ENCODE measurements at regions not wholly inside any gene's neighbourhood (a gene's known extent, or its start where the extent isn't known, plus 50 kb on each side); places are given as distances from the start of the nearest gene placed in this dataset.

DNA sequence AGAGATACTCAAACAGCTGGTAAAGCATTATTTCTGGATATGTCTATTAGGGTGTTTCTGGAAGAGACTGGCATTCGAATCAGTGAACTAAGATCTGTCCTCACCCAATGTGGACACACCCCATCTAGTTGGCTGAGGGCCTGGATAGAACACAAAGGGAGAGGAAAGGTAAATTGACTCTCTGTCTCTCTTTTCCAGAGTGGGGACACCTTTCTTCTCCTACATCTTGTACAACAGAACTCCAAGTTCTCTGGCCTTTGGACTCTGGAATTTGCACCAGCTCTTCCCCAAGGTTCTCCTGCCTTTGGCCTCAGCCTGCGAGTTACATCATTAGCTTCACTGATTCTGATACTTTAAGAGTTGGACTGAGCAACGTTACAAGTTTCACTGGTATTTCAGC lies 1253.9 kb downstream of the SLC16A7 start:
- no peak for DNase-seq (ENCODE audit: low read depth)

DNA sequence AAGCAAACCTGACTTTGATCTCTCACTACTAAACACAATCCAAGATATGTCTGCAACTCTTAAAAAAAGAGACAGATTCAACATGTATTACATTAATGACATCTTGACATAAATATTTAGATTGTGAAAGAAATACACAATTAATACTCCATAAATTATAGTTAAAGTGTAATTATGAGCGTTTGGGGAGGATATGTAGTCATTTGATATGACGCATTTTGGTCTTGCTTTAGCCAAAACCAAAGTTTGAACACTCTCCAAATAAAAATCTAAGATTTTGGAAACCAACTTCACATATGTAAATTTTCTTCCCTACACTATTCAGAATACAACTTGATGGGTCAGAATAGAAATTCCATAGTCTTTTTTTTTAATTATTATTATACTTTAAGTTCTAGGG lies 1257.6 kb downstream of the SLC16A7 start:
- DNase-seq (ENCODE audit: low read depth), result no peak
- H3K4me3 ChIP-seq (ENCODE audit: low read depth, low read length), result no peak overlapping the region

More for the DNA sequence above, 1253.9 kb downstream of the SLC16A7 start:
- H3K4me3 ChIP-seq (ENCODE audit: low read depth, low read length), result no peak overlapping the region

DNA sequence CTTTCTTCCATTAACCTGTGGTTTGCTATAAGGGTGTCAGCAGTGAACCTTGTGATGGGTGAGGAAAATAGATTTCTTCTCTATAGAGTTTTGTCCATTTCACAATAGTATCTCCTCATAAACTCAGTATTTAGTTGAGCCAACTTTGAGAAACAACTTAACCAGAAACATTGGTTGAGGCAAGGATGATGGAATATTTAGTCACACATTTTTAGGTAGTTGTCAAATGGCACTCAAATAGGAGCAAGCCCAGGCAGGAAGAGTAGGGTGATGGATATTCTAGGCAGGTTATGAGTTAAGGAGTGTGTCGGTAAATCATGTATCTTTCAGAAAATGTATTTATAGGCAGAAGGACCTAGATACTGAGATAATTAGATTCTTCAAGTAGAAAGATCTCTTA lies 1267.6 kb downstream of the SLC16A7 start:
- no peak for DNase-seq (ENCODE audit: low read depth)
- no peak overlapping the region for H3K4me3 ChIP-seq (ENCODE audit: low read depth, low read length)

DNA sequence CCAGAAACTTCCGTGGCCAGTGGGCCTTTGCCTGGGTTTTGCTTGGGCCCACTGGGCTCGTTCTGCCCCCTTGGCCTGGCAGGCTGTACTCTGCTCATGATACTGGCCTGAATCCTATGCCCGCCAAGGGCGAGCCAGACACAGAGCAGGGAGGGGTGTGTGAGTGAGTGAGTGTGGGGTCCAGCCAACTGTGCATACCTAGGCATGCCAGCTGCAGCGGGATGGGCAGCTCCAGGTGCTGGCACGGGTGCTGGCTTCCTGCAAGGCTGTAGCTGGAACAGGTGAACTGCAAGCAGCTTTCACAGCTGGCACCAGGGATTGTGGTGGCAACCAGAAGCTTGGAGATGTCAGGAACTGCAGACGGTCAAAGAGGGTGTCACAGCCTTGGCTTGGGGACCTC lies 1276.4 kb downstream of the SLC16A7 start:
- DNase-seq (ENCODE audit: low read depth), result no peak
- no peak overlapping the region for H3K4me3 ChIP-seq (ENCODE audit: low read depth, low read length)

DNA sequence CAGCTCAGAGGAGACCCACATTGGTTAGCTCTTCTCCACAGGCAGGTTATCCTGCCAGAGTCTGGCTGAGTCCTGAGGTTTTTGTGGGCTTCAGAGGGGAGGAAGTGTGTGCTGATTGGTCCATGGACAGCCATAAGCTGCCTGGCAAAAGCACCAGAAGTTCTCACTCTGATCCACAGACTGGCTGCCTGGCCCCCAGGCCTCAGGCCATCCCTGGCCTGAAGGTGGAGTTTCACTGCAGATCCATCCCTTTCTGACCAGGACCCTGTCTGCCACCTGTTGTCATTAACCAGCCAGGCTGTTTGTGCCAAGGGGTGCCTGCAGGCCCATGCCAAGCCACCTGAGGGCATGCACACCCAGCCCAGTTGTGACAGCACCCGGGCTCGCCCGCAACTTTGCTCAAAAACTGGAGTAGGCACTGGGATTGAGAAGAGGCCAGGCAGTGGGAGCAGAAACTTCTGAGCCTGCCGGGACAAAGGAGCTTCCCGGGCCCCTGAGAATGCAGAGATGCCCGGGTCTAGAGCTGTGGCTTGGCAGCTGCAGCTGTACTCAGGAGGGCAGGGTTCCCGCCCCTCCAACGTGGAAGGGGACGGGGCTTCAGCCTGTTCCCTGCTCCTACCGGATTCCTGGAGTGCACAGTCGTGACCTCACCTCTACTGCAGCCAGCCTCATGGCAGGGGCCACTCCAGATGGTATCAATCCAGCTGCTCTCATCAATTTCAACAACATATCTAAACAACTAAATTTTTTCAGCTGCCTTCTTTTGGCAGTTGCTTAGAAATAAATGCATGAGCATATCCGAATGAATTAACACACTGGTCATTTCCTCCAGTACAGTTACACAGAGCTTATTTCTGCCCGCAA lies 1277.3 kb downstream of the SLC16A7 start:
- no peak overlapping the region for H3K4me3 ChIP-seq (ENCODE audit: low read depth, low read length)
- no peak for DNase-seq (ENCODE audit: low read depth)

DNA sequence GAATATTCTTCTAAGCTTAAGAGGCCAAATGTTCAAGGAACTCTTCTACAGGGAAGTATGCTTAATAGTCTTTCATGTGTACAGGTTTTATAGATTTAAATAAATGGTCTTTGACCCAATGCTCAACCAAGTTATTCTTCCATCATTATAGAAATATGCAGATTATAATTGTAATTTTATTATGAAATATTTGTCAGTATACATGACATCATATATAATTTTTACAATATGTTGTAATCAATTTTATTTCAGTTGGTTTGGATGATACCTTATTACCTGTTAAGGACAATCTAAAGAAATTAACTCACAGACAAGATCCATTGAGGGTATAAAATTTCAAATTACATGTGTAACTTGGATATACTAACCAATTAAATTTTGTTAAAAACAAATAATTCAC lies 1278.3 kb downstream of the SLC16A7 start:
- DNase-seq (ENCODE audit: low read depth), result no peak
- no peak overlapping the region for H3K4me3 ChIP-seq (ENCODE audit: low read depth, low read length)

DNA sequence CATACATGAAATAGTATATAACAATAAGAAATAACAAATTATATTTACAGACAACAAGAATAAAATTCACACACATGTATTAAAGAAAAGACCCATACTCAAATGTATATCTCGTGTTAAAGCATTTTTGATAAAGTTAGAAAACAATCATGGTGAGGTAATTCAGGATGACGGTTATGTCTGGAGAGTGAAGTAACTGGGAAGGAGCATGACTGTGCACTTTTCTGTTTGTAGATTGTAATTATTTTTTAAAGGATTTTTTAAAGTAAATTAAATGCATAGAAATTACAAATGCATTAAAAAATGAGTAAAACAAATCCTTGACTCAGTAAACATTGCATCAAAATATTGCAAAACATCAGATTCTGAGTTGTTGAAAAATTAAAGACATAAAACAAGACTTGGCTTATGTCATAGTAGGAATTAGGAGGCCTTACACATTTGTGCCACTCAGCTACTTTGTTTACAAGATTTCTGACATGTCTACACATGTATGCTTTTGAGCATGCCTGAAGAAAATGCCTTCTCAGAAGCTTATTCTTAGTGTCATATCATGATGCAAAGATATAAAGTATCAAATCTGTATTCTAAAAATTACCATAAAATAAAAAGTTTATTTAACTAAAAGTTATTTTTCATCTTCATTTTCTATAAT lies 1325.1 kb downstream of the SLC16A7 start:
- DNase-seq (ENCODE audit: low read depth), result no peak
- H3K4me3 ChIP-seq (ENCODE audit: low read depth, low read length), result no peak overlapping the region

DNA sequence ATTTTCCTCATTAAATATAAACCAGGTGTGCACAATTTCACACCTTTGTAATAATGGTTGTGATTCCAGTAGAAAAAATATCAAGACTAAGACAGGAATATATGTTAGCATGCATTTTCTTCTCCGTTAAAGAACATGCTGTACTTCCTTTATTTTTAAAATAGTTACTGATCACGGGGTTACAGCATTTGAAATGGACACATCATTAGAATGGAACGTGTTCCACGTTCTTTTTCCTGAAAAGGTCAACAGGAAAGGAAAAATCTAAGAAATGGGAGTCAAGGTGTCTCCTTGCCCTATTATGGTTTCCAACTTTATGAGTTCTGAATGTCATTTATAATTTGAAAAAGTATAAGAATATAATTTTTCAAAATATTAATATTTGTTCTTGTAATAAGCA lies 1325.7 kb downstream of the SLC16A7 start:
- no peak overlapping the region for H3K4me3 ChIP-seq (ENCODE audit: low read depth, low read length)
- no peak for DNase-seq (ENCODE audit: low read depth)

DNA sequence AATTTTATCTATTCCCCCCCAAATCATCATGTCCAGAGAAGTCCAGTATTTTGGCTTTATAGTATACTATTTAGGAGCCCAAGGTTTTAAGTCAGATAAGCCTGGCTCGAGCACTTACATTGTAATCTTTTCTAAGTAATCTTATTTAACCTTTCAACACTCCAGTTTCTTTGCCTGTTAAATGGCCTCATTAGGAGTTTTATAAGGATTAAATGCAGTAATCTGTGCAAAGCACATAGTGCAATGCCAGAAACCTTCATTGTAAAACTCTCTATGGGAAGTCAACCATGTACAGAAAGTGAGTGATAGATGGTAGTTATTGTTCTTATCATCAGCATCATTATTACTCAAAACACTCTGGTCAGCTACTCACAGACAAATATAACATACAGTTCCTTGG lies 1330.4 kb downstream of the SLC16A7 start:
- DNase-seq (ENCODE audit: low read depth), result no peak
- H3K4me3 ChIP-seq (ENCODE audit: low read depth, low read length), result no peak overlapping the region

DNA sequence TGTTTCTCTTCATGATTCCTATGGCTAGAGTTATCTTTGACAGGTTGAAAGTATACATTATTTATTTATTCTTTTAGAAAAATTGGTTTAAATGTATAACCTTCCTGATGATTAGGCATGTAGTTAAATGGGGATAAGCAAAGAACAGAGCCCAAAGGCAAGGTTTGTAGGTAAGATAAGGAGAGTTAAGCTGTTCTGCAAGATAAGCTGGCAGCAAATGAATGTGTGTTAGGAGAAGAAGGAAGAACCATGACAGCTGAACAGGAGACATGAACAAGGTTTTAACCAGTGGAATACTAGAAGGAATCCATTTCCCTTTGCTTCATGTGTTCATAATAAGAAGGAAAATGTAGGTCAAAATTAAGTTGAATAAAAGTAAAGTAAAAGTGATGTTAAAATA lies 1330.1 kb upstream of the USP15 start:
- DNase-seq (ENCODE audit: low read depth), result no peak
- no peak overlapping the region for H3K4me3 ChIP-seq (ENCODE audit: low read depth, low read length)

DNA sequence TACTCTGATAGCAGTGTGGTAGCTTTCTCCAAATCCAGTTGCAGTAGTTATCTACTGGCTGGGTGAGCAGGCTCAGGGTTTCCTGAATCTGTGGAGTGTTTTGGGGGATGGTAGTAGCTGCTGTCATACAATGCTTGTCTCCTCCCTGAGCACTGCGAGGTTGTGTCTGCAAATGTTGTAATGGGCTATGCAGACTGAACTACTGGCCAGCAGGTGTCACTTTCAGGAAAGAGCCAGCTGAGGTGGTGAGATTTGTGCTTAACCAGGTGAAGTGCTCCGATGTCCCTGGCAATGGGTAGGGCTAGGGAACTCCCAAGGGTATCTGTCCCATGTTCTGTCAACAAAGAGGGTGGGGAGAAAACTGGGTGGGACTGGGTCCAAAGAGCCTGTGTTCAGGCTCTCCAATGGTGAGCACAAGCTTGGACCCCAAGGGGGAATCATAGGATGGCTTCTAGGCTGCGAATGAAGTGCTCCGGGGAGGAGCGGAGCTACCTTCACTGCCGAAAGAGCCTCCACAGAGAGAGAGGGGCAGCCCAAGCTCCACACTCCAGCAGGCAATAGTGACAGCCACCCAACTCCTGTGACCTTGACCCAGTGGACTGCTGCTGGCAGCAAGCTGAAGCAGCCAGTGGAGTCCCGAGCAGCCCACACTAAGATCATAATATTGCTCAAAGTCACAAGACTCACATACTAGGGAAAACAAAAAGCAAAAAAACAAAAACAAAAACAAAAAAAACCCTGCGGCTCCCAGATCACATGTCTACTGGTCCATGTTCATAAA lies 1324.0 kb upstream of the USP15 start:
- DNase-seq (ENCODE audit: low read depth), result no peak
- no peak overlapping the region for H3K4me3 ChIP-seq (ENCODE audit: low read depth, low read length)

DNA sequence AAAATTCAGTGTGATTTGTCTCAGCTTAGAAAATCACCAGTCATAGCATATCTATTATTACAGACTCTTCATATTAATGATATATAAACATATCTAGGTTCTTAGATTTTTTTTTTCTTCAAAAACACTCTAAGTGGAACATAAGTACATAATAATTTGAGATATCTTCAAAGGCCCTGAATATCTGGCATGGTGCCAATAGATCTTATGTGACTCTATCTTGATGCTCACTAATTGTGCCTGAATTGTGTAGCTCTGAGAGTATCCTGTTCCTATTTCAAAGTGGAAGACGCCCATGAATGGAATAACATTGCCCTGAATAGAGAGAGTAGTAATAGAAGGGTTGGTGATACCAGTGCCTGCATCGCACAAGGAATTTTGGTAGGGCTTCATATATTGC lies 1312.7 kb upstream of the USP15 start:
- no peak overlapping the region for H3K4me3 ChIP-seq (ENCODE audit: low read depth, low read length)
- DNase-seq (ENCODE audit: low read depth), result no peak

DNA sequence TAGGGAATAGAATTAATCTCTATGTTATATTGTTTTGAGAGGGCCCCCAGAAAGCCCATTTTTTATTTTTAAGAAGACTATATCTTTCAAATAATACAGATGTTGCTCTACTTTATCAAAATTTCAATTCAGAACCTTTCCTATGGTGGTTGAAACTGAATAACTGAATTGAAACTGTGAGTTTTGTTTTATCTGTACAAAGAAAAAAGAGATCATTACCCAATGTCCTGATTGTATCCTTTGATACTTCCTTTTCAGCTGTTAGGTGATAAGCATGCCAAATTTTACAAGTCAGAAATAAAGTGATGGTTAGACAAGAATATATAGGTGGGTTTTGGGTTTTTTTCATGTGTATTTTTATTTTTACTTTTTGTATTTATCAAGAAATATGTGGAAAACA lies 1293.1 kb upstream of the USP15 start:
- H3K4me3 ChIP-seq (ENCODE audit: low read depth, low read length), result no peak overlapping the region
- DNase-seq (ENCODE audit: low read depth), result no peak

DNA sequence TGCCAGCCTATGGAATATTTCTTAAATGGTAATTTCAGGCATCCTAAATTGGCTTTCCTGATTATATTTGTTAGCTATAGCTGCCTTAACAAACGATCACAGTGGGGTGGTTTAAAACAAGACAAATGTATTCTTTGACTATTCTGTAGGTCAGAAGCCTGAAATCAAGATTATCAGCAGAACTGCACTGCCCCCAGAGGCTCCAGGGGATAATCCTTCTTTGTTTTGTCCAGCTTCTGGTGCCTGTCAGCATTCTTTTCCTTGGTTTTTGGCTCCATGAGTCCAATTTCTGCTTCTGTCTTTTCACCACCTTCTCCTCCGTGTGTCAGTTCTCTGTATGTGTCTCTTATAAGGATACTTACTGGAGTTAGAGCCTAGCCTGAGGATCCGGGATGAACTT lies 1282.2 kb upstream of the USP15 start:
- no peak for DNase-seq (ENCODE audit: low read depth)

DNA sequence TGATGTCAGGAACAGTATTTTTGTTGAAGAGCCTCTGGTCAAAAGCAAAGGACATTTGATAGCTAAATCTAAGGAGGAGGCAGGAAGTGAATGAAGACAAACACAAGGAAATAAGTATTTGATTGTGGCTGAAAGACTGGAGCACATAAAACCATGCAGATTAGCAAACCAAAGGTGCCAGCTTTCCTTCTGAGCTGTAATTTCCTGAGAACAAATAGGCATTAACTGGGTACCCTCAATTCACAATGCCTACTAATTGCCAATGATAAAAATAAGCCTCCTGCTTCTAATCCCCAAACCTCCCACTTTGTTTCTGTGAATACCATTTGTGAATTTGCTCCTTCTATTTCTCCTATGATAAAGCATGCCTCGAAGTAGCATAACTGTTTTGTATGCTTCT lies 1279.6 kb upstream of the USP15 start:
- DNase-seq (ENCODE audit: low read depth), result no peak
- H3K4me3 ChIP-seq (ENCODE audit: low read depth, low read length), result no peak overlapping the region

More for the DNA sequence above, 1282.2 kb upstream of the USP15 start:
- H3K4me3 ChIP-seq (ENCODE audit: low read depth, low read length), result no peak overlapping the region

DNA sequence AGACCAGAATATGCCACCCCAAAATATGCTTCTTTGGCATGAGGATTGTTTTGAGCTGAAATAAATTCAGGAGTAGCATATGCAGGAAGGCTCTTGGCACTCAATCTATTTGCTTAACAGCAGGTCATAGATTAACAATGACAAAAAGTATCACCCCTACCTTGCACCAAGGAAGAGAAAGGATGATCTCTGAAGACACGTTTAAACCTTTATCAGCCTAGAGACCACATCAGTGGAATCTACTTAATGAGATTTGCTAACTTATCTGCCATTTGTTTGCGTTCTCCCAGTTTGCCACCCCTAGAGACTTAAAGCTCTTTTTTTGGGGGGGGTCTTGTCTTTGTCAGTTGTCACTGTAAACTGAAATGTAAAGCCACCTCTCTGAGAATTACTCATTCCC lies 1278.7 kb upstream of the USP15 start:
- DNase-seq (ENCODE audit: low read depth), result no peak
- no peak overlapping the region for H3K4me3 ChIP-seq (ENCODE audit: low read depth, low read length)

DNA sequence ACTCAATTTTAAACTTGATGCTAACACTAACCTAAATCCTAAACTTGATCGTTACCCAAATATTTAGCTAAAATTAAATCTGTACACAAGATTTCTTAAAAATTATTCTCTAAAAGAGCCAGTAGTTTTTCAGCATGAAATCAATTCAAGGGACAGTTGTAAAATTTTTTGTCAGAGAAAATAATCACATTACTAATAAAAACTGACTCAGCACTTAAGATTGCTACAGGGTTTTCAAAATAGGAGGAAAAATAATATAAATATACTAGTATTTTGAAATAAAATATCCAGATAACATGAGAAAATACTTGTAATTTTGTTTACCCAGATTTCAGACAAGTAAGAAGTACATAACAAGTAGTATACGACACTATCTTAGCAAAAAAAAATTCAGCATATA lies 1268.1 kb upstream of the USP15 start:
- H3K4me3 ChIP-seq (ENCODE audit: low read depth, low read length), result no peak overlapping the region
- no peak for DNase-seq (ENCODE audit: low read depth)

DNA sequence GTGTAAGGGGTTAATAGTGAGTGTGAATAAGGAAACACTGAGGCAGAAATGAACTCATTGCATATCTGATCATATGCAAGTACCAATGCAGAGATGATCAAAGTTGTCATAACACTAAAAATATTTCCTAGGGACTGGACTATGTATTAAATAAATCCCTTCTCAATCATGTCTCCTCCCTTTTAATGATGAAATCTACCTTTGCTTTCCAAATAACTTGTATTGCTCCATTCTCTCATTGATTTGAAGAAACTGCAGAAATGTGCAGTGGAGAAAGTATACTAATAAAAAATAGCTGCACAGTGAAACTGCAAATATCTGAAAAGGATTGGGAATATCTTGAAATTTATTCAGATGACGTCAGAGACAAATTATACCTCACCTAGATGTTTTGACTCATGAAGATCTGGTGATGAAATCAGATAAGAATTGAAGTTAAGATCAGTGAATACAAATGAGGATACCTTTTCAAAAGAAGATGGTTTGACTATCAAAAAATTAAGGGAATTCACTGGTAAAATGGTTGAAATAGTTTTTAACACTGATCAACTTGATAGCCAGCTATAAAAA lies 1264.9 kb upstream of the USP15 start:
- DNase-seq (ENCODE audit: low read depth), result no peak
- H3K4me3 ChIP-seq (ENCODE audit: low read depth, low read length), result no peak overlapping the region

DNA sequence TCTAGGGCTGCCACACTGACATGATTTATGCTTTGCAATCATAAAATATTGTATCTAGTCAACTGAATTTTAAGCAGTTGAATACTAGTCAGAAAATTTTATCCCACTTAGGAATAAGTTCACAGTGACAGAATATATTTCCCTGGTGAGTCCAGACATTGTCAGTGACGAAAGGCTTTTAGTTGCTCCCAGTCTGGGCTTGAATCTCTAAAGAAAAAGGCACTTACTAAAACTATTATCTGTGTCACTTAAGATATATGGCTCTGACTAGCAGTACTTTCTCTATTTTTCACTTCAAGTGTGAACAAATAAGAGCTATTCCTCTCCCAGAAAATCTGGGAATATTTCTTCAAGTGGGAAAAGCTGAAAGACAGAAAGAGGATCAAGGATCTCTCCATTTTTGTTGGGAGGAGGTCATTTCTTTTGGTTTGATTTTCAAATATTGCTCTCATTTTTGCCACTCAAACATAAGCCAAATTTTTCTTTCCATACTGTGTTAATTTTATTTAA lies 1262.3 kb upstream of the USP15 start:
- H3K4me3 ChIP-seq (ENCODE audit: low read depth, low read length), result no peak overlapping the region

DNA sequence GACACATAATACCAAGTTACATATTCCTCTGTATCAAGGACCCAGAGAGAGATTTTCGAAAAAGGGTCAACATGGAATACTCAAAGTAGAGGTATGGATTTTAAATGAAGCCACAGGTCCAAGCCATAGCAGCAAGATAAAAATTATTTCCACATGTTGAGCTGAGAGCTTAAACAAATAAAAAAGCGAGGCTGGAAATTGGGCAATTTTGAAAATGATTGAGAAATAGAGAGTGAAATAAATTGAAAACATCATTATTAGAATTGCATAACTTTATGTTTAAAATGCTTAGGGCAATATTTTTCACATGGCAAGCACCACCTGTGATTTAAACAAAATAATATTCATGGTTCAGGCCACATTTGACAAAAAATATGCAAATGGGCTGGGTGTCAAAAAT lies 1251.0 kb upstream of the USP15 start:
- no peak for DNase-seq (ENCODE audit: low read depth)
- H3K4me3 ChIP-seq (ENCODE audit: low read depth, low read length), result no peak overlapping the region

More for the DNA sequence above, 1262.3 kb upstream of the USP15 start:
- DNase-seq (ENCODE audit: low read depth), result no peak

All from skeletal muscle cell (primary cell).